ENCODE measurements at regions not wholly inside any gene's neighbourhood (a gene's known extent, or its start where the extent isn't known, plus 50 kb on each side); places are given as distances from the start of the nearest gene placed in this dataset.

DNA sequence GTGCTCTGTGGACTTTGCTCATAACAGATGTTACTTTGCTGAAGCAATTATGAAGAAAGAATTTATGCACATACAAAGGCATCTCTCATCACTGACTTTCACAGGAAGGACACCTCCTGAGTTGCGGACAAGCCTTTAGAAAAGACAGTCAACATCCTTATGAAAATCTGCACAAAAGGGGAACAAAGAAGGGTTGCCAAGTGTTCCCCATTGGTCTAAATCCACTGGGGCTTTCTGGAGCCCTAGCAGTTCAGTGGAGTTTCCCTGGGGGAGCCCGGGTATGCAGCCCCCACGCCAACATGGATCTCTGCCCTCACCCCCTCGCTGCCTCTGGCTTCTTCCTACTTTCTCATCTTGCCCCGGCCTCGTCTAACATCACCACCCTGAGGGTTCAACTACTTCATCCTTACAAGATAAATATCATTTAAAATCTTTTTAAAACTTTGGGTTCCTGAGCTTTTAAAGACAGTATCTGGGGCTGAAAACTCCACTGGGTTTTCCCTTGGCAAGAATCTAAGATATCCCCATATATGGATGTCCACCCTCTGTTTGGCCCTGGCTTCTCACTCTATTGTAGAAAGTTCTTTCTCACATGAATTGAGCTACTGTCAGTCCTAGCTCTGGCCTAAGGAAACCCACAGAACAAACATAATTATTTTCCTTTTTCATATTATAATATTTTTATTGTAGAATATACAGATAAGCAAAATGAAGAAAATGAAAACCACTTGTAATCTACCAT, 207.9 kb upstream of the RGMA start:
- DNase-seq = no peak

DNA sequence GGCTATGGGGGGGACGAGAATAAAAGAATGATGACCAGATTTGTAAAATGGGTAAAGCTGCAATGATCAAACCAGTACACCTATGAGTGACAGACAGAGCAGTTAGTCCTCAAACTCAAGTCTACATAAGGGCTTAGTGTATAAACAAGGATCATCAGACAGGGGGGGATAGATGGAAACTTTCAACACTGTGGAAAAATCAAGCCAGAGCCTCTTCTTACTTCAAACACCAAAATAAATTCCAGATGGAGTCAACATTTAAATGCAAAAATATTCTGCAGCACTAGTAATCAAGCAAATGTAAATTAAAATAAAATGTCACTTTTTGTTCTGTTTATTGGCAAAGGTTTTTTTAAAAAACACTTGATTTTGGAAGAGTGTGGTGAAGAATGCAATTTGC, 205.9 kb upstream of the RGMA start:
- DNase-seq = no peak

GRCh38 chr15:93294066-93294465, 205.1 kb upstream of the RGMA start:
- no peak for DNase-seq

GRCh38 chr15:93291380-93291779, 202.4 kb upstream of the RGMA start:
- DNase-seq = no peak

DNA sequence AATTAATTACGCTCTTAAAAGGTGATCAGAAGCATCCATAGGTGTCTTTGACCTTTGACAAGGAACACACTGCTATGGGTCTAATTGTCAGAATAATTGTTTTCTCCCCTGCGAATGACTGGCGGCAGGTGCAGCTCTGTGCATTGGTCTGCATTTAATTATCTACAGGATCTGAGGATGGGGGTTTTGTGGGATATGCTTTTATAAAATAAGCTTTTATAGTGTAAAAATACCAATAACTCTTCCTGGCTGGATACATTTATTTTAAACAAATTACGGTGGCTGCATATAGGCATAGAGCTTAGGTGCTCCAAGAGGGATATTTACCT, 201.6 kb upstream of the RGMA start:
- no peak for DNase-seq

GRCh38 chr15:93289941-93290617, 201.1 kb upstream of the RGMA start:
- DNase-seq = no peak

DNA sequence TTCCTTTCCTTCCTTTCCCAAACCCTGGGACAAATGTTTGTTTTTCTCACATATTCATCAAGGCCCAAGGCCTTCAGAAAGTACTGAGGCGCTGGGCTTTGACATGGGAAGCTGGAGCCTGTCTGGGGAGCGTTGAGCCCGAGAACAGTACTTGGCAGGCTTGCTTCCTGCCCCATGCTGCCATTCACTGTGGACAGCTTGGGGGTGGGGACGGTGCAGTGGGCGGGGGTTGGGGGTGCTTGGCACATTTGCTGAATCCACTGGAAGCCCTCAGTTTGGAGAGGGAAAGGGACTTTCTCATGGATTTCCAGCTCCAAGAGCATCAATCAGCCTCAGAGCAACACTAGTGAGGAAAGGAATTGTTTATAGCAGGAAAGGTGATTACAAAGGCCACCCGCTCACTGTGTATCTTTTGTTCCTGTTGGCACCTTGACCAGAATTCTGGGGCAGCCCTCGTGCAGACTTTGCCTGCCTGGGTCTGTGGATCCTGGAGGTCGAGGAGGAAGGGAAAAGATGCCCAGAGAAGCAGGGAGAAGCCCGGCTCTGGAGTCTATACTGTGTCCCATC, 199.8 kb upstream of the RGMA start:
- DNase-seq = no peak

DNA sequence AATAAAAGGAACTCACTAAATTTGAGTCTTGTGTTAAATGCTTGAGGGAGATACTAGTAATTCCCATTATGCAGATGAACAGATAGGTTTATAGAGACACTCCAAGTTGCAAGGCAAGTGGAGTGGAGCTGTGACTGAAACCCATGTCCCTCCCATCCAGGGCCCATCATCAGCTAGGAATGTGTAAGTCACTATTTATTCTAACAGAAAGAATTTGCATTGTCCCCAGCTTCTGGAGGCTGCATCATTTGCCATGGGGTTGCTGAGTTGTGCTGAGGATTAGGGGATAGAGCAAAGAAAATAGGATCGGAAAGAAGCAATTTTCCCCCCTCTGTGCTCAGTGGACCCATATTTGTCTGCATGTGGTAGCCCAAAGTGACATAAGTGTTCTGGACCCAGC, 197.4 kb upstream of the RGMA start:
- DNase-seq = no peak

- no peak for DNase-seq
Observed at GRCh38 chr15:93283854-93284253, 194.8 kb upstream of the RGMA start.

DNA sequence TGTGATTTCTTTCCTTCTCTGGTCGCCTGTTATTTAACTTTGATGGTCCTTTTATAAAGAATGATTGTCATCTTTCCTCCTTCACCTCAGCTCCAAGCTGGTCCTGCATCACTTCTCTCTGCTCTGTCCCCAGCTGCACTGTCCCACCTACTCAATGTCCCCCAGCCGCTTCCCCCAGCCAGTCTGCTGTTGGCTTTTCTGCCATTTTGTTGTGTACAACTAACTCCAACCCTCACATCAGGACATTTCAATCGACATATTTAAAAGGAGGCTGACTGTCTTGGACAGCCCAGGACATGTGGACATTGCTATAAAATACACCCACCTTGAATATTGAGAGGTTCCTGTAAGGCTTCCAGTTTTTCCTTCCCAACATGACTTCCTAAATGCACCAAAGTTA, 193.8 kb upstream of the RGMA start:
- DNase-seq = no peak

- DNase-seq = no peak
Observed at GRCh38 chr15:93278783-93279182, 189.8 kb upstream of the RGMA start.

DNA sequence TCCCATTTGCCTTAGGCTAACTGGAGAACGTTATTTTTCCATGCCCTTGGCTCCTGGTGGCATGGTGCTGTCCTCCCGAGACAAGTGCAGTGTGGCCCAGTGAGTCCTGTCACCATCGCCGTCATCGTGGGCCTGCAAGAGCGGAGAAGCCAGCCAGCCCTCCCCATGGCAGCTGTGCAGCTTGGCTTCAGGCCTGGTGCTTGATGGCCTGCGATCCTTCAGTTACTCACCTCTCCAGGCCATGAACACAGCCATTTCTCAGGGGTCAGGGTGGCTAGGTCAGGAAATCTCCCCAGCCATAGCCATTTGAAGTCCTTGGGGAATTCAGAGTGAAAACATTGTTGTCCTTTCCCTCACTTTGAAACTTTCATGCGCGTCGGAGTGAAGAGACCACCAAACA, 189.0 kb upstream of the RGMA start:
- no peak for DNase-seq

DNA sequence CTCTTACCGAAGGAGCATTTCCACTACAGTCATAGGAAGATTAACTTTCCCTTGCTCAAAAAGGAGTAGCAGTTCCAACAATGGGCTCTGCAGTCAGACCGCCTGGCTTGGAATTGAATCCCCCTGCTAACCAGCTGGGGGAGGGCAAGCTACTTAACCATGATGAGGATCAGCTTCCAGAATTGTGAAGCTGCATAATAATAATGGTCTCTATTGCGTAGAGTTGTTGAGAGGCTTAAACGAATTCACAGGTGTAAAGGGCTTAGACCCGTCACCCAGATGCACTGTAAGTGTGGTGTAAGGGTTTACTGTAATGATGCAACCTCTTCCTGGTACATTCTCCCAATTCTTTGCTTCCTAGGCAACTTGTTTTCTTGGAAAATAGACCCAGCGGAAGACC, 185.2 kb upstream of the RGMA start:
- DNase-seq = no peak

DNA sequence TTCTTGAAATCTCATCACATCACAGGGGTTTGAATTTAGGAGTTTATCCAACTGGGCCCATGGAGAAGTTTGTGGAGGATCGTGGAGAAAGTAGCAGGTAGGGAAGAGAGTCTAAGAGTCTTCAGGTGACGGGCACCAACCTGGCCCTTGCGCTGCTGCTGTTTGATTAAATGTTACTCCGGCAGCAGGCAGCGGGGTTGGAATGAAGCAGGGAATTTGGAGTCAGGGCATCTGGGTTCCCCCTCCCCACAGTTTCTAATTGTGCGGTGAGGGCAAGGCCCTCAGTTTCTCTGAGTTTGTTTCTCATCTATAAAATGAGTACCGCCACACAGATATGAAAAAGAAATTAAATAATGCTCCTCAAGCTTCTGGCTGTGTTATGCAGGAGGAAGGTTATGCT, 182.9 kb upstream of the RGMA start:
- DNase-seq = no peak

DNA sequence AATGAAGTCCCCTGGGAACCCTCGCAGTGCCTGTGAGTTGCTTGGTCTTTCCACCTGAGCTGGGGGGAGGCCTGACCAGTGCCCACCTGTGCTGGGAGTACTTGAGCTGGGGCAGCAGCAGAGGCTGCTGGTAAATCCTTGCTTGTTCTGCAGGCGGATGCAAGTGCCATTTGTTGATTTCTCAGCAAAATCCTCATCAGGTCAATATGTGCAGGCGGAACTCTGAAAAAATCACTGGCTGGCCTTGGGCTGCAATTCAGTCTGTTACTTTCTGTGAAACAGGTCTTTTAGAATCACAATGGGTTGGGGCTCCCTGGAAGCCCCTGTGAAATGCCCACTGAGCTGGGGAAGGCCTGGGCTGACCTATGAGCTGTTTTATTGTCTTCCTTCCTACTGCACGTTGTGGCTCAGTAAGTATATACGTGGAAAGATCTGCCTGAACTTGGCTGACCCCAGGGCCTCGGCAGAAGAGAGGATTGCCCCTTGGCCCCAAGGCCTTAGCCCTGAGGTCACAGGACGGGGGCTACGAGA, 182.0 kb upstream of the RGMA start:
- DNase-seq = no peak

DNA sequence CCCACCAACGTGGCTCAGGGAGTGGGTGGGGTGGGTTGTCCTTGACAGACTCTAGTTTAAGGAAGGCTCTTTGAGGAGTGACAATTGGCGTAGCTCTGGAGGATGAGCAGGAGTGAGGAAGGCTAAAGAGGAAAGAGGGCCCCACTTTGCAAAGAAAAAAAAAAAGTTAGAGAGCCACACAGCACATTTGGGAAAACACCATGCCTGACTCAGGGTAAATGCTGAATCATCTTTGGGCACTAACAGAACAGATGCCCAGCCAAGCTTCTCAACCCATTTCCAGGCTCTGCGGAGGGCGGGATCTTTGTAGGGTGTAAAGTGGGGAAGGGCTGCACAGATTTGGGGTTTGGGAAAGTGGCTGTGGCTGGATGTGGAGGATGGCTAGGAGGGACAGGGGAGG, 179.1 kb upstream of the RGMA start:
- DNase-seq = no peak

GRCh38 chr15:93266291-93266690, 177.3 kb upstream of the RGMA start:
- DNase-seq = no peak

DNA sequence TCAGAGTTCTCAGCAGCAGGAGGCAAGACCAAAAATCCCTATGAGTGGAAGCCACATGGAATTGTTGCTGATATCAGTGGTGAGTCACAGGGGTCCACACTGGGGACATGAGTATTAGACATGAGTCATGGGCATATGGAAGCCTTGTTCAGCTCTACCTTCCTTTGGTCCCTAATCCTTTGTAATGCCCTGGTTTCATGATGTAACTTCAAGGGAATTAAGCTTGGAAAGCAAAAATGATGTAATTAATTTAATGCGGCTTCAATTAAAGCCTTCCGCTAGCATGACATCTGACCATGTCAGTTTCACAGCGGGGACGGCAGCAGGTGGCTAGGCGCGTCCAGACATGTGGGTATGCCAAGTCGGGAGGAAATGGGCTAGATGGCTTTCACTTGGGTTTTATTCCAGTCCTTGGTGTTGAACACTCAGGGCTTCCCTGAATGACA, 176.1 kb upstream of the RGMA start:
- DNase-seq = no peak

DNA sequence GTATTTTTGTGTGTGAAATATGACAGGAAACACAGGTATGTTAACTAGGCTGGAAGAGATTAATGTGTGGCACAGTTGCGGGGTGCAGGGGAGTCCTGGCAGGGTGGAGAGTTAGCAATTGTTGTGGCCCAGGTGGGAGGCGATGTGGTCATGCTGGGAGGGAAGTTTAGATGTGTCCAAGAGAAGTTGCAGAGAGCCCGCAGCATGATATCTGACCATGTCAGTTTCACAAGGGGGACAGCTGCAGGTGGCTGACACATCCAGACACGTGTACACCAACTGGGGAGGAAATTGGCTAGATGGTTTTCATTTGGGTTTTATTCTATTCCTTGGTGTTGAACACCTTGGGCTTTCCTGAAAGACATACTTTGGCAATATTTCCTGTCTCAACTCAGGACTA, 172.8 kb upstream of the RGMA start:
- no peak for DNase-seq

GRCh38 chr15:93257920-93258319, 168.9 kb upstream of the RGMA start:
- no peak for DNase-seq

DNA sequence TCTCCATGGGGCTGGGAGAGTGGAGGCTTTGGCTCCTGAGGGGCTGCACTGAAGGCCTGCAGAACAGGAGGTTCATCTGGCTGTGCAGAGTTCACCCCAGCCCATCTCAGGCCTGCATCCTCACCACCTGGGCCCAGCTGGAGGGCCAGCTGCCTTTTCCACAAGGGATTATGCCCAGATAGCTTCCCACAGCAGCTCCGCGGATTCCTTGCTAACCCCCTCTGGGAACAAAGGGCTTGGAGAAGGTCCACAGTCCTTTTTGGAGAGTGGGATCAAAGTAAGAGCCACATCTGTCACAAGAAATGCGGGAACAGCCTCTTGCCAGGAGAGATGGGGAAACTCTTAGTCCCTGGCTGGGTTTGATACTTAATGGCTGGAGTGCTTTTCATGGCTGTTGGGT, 164.7 kb upstream of the RGMA start:
- no peak for DNase-seq

DNA sequence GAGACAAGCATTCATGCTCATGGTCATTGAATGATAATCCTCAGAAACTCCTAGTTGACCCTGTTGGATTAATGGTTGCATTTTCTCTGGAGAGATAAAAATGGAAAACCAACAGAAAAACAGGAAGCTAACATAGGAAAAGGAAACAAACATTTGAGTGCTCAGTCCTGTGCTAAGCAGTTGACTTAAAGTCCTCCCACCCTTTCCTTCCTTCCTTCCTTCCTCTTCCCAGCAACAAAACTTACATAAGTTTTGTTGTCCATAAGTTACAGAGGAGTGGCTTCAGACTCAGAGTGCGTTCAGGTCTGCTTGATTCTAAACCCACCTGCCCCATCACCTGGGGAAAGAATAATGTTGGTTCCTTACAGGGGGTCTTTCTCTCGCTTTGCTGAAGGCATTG, 163.8 kb upstream of the RGMA start:
- no peak for DNase-seq

GRCh38 chr15:93250950-93251349, 161.9 kb upstream of the RGMA start:
- no peak for DNase-seq

DNA sequence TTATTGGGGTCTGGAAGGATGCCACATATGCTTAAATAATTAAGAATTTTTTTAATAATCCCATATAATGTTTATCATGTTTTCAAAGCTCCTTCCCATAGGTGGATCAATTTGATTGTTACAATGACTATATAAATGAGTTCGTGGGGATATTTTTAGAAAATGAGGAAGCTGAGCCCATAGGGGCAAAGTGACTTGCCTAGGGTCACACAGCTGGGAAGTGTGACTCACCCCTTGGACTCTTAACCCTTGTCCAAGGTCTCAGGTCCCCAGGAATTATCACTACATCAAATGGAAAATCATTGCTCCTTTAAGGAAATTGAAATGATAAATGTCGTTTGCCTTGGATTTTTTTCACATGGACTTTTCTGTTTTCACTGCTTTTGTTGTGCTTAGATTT, 161.2 kb upstream of the RGMA start:
- DNase-seq = no peak

Data from activated CD4-positive, alpha-beta T cell treated with anti-CD3 and anti-CD28 coated beads for 1 hour (primary cell).